ENCODE measurements at regions not wholly inside any gene's neighbourhood (a gene's known extent, or its start where the extent isn't known, plus 50 kb on each side); places are given as distances from the start of the nearest gene placed in this dataset.
"Not testable (repeated sequence)": the region's sequence is repeated elsewhere in the genome, so short reads cannot be mapped to it uniquely, and the experiment has no call there.

DNA sequence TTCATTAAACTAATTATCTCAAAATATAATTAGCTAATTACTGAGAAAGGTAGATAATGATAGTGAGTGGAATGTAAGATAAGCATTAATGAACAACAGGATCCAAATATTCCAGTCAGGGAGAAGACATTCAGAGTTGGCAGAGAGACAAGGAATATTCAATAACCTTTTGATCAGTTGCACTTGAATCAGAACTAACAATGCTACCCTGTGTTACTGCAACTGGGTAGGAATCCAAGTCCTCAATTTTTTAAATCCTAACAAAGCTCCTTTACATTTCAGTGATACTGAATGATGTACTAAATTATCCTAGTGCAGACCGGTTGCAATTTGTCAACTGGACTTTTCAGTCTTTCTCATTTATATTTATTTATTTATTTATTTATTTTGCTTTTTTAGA is 107.1 kb upstream of the MIR17HG start:
- DNase-seq = no peak

DNA sequence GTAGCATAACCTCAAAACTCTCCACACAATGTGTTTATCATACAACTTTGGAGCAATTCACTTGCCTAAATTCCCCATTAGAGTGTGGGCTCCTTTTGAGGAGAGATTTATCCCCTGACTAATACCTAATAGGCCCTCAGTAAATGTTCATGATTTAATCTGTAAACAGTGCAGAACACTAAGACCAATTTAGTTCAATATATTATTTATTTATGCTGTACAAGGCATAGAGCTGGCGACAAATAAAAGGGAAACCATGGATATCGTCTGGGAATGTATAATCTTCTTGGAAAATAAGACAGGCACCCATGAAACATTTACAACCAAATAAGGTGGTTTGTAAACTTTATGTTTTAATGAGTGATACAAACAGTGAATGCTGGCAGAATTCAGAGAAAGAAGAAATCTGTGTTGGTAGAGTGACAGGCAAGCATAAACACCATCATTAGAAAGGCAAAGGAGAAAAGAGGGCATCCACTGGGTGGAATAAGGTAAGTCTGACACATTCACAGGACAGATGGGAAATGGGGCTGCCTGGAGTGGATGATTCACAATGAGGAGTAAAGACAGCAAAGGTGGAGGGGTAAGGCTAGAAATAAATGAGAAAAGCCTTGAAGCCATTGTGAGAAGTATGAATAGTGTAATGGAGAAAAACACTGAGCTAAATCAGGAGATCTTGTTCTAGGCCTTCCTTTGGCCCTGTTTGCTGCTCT is 106.1 kb upstream of the MIR17HG start:
- no peak for DNase-seq

DNA sequence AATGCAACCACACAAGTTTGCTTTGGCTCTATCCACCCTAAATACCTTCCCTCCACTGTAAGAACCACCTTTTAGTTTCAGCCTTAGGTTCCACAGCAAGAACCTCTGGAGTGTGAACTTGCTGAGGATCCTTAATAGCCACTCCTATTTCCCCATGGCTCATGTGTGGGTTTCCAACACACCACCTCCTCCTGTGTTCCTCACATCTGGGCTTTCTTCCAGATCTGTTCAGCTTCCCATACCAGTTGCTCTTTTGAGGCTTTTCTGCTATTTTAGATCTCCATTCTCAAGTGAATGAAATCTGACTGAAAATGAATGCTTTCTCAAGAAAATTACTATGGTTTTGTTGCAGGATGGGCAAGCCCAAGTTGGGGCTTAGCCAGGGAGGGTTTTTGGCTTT is 104.8 kb upstream of the MIR17HG start:
- no peak for DNase-seq

DNA sequence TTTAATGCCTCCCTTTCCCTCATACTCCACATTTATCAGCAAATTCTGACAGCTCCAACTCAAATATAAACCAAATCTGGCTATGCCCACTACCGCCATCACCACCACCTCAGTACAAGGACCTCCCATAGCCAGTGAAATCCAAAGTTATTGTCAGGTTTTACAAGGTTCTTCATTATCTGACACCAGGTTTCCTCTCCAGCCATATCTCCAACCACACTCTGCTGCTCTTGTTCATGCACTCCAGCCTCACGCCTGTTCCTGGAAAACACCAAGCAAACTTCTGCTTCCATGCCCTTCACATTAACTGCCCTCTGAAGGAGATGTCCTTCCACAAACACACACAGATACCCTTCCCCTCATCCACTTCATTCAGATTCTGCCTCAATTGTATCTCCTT is 102.2 kb upstream of the MIR17HG start:
- DNase-seq = no peak

DNA sequence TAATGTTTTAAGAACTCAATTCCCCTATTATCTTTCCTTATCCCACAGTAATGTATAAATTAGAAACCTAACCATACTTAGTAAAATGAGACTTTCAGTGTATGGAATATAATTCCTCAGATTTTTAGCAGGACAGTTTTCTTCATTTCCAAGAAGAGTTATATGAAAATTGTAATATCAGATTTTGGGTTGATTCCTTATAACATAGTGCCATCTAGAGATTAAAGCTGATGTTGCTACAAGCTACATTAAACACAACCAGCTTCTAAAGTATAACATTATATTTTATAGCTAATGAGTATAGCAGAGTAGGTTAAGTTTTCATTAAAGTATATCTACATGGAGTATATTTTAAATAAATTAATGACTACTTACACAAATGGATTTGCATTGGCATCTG is 99.7 kb upstream of the MIR17HG start:
- no peak for DNase-seq

DNA sequence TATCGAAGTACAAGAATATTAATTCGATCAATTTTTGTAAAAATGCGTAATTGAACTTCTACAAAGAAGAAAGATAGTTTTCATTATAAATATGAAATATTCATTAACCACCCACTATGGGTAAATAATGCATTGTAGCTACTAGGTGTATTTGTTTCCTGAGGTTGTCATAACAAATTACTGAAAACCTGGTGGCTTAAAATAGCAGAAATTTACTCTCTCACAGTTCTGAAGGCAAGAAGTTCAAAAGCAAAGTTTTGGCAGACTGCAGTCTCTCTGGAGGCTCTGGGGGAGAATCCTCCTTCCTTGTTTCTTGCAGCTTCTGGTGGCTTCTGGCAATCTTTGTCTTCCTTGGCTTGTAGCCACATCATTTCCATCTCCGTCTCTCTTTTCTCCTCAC is 99.2 kb upstream of the MIR17HG start:
- no peak for DNase-seq

DNA sequence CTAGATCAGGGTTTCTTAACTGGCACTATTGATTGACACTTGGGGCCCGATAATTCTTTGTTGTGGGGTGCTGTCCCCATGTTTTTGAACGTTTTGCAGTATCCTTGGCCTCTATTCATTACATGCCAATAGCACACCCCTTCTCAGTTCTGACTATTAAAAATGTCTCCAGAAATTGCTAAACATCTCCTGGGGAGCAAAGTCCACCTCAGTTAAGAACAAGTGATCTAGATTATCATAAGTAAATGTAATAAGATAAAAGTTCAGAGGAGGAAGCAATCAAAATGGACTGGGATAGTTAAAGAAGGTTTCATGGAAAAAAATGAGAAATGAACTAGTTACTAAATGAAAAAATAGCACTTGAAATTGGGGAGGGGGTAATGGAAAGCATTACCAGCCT is 98.1 kb upstream of the MIR17HG start:
- no peak for DNase-seq

DNA sequence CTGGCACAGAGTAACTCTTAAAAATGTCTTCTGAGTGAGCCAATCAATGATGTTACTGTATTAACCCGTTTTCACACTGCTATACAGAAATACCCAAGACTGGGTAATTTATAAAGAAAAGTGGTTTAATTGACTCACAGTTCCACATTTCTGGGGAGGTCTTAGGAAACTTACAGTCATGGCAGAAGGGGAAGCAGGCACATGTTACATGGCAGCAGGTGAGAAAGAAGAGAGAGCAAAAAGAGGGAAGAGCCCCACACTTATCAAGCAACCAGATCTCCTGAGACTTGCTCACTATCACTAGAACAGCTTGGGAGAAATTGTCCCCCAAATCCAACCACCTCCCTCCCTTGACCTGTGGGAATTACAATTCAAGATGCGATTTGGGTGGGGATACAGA is 97.6 kb upstream of the MIR17HG start:
- no peak for DNase-seq

DNA sequence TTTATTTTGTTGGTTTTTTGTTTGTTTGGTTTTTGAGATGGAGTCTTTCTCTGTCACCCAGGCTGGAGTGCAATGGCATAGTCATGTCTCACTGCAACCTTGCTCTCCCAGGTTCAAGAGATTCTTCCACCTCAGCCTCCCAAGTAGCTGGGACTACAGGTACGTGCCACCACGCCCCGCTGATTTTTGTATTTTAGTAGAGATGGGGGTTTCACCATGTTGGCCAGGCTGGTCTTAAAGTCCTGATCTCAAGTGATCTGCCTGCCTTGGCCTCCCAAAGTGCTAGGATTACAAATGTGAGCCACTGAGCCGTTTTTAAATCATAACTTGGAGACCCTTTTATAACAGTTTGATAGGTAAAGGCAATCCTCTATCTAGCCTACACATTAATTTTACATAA is 95.9 kb upstream of the MIR17HG start:
- not testable (repeated sequence) for DNase-seq

DNA sequence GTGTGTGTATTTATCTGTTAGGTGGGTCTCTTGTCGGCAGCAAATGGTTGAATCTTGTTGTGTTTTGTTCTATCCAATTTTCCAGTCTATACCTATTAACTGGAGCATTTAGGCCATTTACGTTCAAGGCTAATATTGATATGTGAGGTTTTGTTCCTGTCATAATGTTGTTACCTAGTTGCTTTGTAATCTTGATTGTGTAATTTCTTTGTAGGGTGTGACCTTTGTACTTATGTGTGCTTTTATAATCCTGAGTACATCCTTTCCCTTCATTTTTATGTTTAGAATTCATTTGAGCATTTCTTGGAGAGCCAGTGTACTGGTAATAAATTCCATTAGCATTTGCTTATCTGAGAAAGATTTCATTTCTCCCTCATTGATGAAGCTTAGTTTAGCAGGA is 83.0 kb upstream of the MIR17HG start:
- DNase-seq = no peak

DNA sequence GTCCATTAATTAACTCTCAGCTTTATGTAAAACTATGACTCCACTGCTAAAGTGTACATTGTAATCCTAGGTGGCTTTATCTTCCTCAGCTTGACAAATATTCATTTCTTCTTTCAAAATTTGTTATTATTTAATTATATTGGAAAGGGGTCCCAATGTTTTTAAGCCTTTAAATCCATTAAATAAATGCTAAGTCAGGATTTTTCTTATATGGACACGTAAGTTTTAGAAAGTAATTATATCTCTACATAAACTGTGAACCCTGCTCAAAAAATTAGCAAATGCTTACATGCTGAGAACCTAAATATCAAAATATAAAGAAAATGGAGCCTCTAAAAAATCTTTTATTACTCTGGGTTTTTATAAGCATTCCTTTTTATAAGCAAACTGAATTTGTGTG is 78.2 kb upstream of the MIR17HG start:
- no peak for DNase-seq

DNA sequence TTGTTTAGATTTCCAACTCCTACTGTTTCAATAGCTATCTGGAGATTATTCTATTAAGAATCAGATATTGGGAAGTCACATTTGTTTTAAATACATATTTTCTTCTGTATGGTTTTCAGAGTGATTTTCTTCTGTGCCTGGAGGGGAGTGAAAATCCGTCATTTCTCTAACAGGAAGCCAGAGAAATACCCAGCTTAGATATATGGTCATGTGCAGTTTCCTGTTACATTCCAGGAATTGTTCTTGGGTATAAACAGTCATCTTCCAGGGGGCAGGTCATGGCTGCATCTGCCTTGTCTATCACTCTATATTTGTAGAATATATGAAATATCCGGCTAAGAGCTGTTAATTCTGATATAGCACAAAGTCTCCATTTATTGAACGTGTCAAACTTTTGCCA is 77.5 kb upstream of the MIR17HG start:
- no peak for DNase-seq

DNA sequence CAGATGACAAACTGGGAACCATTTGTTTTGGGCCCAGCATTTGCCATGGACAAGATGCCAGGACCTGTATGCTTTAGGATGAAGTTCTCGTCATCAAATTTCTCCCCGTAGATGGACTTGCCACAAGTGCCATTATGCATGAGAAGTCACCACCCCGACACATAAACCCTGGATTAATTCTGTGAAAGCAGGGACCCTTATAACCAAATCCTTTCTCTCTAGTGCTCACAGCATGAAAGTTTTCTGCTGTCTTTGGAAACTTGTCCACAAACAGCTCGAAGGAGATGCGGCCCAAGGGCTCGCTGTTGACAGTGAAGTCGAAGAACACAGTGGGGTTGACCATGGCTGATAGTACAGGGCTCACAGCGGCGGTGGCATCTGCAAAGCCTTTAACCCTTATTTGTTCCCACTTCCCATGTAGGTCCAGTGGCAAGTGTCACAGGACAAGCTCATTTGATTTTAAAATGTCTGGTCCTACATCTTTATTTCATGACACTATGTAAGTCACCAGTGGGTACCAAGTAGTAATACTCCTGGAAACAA is 75.2 kb upstream of the MIR17HG start:
- no peak for DNase-seq

DNA sequence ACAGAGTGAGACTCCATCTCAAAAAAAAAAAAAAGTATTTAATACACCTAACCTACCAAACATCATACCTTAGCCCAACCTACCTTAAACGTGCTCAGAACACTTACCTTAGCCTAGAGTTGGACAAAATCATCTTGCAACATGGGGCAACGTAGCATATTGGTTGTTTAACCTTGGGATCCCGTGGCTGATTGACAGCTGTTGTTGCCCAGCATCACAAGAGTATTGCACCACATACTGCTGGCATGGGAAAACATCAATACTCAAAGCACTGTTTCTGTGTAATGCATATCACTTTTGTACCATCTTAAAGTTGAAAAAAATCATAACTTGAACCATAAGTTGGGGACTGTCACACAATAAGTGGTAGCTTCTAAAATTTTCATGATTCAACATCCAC is 73.8 kb upstream of the MIR17HG start:
- DNase-seq = no peak

DNA sequence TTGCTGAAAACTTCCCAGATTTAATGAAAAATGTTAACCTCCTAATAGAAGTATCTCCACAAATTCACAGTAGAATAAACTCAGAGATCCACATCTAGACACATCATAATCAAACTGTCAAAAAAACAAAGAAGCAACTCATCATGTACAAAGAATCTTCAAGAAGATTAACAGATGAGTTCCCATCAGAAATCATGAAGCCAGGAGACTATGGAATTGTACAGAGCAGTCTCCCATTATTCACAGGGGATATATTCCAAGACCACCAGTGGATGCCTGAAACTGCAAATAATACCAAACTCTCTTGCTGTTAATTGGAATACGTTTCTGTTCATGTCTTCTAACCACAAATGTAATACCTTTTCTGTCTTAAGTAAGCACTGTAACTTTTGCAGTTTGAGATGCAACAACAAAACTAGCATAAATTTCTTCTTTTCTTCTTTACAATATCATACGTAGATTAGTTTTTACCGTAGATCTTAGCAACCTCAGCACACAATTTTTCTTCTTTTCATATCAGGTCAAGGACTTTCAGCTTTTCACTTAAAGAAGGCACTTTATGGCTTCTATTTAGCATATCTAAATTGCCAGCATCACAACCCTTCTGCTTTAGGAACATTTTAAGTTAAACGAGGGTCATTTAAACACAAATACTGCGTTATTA is 70.3 kb upstream of the MIR17HG start:
- DNase-seq = no peak

DNA sequence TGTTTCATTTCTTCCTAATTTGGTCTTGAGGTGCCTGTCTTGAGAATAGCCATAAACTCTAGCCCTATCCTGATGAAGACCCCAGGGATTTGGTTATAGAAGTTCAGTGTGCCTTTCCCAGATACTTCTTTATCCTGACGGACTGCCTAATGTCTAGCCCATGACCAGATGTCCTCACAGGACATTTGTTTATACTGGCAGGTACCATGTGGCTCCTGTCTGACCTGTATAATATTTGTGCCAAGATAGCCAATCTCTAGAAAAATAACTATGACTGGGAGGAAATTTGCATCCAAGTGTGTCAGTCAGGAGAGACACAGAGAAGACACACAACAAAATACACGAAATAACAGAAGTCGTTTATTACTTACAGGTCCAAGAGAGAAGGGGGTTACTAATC is 69.2 kb upstream of the MIR17HG start:
- DNase-seq = no peak

DNA sequence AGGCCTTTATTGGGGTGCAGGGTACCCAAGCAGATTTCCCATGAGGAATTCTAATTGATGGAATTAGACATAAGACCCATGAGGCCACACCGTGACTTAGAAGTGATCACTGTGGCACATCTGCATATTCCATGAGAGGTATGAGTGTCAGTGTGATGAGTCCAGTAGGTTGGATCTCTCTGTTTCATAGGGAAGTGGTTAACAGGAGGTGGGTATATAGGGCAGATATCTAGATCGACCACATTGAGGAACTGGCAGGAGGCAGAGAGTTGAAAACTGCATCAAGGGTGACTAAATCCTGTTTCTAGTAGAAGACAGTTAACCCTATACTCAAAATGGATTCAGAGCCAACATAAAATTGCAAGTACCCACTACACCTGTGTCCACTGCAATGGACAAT is 68.6 kb upstream of the MIR17HG start:
- DNase-seq = no peak

DNA sequence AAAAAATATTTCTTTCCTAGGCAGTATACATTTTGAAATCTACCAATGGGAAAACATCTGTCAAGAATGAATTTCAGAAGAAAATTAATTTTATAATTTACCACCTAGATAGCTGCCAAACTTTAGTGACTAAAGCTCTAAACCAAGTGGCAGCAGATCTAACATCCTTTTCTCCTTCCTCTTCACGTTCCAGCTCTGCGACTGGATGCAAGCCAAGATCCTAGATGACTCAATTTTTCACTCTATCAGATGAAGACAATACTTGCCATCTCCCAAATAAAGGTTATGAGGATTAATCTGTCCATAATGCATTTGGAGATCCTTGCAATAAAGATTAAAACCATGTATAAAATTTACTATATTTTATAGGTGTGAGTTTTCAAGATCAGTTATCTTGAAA is 66.7 kb upstream of the MIR17HG start:
- DNase-seq = no peak

DNA sequence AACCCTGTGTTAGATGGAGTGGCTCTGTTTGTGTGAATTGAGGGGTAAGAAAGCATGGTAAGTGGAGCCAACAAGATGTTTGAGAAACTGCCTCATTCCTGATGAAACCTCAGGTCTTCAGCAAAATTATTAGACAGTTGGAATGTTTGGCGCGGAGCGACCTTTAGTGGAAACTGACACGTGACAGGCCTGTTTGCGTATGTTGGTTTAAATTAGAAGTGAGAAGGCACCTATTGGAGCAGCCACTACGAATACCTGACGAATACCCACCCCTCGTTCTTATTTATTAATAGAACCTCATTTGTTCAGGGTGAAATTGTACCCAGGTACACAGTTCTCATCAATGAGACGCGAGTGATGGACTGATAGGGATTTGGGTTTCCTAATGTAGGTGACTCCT is 63.2 kb upstream of the MIR17HG start:
- DNase-seq = no peak

DNA sequence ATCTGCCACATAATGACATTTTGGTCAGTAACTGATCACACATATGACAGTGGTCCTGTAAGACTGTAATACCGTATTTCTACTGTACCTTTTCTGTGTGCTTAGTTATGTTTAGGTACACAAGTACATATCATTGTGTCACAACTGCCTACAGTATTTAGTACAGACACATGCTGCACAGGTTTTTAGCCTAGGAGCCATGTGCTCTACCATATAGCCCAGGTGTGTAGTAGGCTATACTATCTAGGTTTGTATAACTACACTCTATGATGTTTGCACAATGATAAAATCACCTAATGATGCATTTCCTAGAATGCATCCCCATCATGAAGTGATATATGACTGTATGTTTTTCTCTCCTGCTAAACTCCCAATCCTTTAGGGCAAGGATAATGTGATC is 61.2 kb upstream of the MIR17HG start:
- no peak for DNase-seq

DNA sequence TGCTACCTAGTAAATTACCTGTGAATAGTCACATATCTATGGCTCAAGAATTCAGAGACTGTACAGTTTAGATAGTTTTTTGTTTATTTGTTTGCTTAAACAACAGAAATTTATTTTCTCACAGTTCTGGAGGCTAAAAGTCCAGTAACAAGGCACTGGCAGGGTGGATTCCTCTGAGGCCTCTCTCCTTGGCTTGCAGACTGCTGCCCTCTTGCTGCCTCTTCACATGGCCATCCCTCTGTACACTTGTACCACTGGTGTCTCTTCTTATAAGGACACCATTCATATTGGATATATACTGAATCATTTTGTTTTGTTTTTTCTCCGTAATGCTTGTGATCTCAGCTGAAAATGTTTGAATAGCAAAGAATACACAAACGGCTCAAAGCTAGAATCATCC is 56.4 kb upstream of the MIR17HG start:
- DNase-seq = no peak

DNA sequence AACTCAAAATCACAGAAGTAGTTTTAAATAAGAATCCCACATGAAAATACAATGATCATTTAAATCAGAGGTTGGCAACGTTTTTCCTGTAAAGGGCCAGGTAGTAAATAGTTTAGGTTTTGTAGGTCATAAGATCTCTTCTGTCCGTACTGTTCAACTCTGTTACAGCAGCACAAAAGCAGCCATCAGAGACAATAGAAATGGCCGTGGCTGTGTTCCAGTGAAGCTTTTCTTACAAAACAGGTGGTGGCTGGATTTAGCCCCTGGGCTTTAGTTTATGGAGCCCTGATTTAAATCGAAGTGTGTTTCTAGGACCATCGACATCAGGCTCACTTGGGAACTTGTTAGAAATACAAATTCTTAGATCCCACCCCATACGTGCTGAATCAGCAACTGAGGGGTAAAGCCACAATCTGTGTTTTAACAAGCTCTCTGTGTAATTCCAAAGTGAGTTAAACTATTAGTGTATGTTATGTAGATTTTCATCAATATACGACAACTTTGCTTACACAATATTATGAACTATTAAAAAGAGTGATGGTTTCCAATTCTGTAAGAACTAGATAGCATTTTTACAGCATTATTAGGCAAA is 54.8 kb upstream of the MIR17HG start:
- DNase-seq = no peak

DNA sequence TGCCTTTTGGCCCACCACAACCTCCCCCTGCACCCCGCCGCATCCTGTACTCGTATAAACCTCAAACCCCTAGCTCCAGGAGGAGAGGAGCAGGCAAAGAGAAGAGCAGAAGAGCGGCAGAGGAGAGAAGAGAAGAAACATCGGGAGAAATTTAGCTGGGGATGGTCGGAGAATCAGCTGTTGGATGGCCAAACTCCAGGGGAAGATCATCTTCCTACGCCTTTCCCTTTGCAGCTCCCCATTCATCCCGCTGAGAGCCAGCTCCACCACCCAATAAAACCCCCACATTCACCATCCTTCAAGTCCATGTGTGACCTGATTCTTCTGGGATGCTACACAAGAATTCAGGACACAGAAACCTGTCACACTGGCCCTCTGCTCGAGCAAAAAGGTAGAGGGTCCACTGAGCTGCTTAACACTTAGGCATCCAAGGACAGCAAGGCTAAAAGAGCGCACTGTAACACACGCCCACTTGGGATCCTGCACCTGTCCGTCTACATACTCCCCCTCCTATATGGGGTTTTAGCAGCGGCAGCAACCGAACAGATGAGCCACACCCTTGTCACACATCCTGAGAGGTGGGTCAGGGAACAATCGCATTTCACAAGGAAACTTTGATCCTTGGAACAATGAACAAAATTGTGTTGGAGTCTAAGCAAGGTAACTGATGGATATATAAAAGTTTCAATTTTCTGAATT is 51.6 kb upstream of the MIR17HG start:
- DNase-seq = no peak

DNA sequence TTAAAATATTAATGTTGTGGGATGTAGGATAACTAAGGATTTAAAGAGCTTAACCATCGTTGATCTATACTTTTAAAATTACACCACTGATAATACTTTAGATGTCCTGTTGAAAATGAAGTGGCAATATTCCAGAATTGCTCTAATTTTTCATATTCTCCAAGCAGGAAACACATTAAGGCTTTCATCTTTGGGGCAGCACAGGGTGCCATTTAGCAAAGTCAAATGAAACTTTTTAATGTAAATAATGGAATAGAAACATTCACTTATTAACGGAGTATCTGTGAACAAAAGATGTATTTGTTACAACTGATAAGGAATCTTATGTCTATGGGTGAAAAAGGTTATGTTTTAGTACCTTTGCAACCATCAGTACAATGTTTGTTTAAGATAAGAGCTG is 50.0 kb upstream of the MIR17HG start:
- DNase-seq = no peak

All from stimulated activated naive CD4-positive, alpha-beta T cell (primary cell).